ENCODE measurements at regions not wholly inside any gene's neighbourhood (a gene's known extent, or its start where the extent isn't known, plus 50 kb on each side); places are given as distances from the start of the nearest gene placed in this dataset.

- DNase-seq, result no peak
Measured at GRCh38 chr9:18398038-18398437, 75.9 kb upstream of the ADAMTSL1 start.

GRCh38 chr9:18404434-18405029, 69.4 kb upstream of the ADAMTSL1 start:
- no peak for DNase-seq

GRCh38 chr9:18405240-18405639, 68.7 kb upstream of the ADAMTSL1 start:
- DNase-seq, result no peak

GRCh38 chr9:18410983-18411382, 63.0 kb upstream of the ADAMTSL1 start:
- DNase-seq, result no peak

- DNase-seq, result no peak
Measured at GRCh38 chr9:18421391-18421790, 52.6 kb upstream of the ADAMTSL1 start.

- no peak for DNase-seq
Measured at GRCh38 chr9:18422296-18423036, 51.5 kb upstream of the ADAMTSL1 start.

GRCh38 chr9:18423791-18424531, 50.0 kb upstream of the ADAMTSL1 start:
- DNase-seq, result no peak

Data from CD4-positive, alpha-beta T cell treated with Interleukin-4 for 4 hours (primary cell).